Mesothelial cell of epicardium (in vitro differentiated cells): ENCODE measurements at regions not wholly inside any gene's neighbourhood (a gene's known extent, or its start where the extent isn't known, plus 50 kb on each side); places are given as distances from the start of the nearest gene placed in this dataset.

ENCODE experiments used
- DNase-seq, 2 experiments: peaks; one replicate each; pipeline ENCODE4 v3.0.0; 2021; ENCODE audit warnings: low spot score in 2 of 2; ENCODE audit not compliant: unreplicated experiment in 2 of 2
- H3K27ac Mint-ChIP-seq: 2 replicates; pipeline ENCODE4 v1.8.0; 2021; ENCODE audit warnings: mixed read lengths
- H3K27me3 Mint-ChIP-seq: 2 replicates; pipeline ENCODE4 v1.8.0; 2021; ENCODE audit warnings: low read depth, mixed read lengths
- H3K36me3 Mint-ChIP-seq: 2 replicates; pipeline ENCODE4 v1.8.0; 2021; ENCODE audit warnings: mixed read lengths
- H3K4me1 Mint-ChIP-seq: 2 replicates; pipeline ENCODE4 v1.8.0; 2021; ENCODE audit warnings: mixed read lengths
- H3K4me3 Mint-ChIP-seq: 2 replicates; pipeline ENCODE4 v1.8.0; 2021; ENCODE audit warnings: mild to moderate bottlenecking, moderate library complexity, mixed read lengths
- H3K9me3 Mint-ChIP-seq: 2 replicates; pipeline ENCODE4 v1.8.0; 2021; ENCODE audit warnings: mixed read lengths
- TF ChIP-seq, protein P1 (sequence below): fragments of 200-600 bp; sonication (generic); IDR thresholded peaks from one replicate; pipeline ENCODE4 v1.5.0; 2021; ENCODE audit warnings: antibody characterized with exemption; ENCODE audit not compliant: unreplicated experiment

DNA sequence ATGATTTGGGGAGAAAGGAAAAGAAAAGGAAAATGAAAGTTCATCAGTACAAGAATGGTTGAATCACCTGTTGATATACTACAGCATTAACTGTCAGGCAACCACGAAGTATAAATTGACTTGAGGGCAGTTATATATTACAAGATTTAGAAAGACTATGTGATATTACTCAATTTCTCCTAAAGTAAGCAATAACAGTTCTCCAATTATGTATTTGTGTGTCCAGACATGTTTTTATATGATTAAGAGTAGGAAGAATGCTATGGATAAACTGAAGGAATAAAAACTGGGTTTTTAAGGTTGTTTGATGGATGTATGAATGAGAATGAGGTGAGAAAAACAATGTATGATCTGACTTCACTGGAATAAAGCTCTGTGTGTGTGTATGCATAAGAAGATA, 2234.4 kb downstream of the ARAP2 start:
- Mint-ChIP-seq H3K9me3 (peaks cover 5% of the 10 kb centered on the region), H3K36me3 (no peaks in the 10 kb centered on the region), H3K4me3 (no peak overlapping the region), H3K4me1 (peaks cover under 1% of the 10 kb centered on the region), H3K27me3 (no peaks in the 10 kb centered on the region), H3K27ac (no peak overlapping the region)
- DNase-seq: no peak
- TF ChIP-seq, protein P1, sequence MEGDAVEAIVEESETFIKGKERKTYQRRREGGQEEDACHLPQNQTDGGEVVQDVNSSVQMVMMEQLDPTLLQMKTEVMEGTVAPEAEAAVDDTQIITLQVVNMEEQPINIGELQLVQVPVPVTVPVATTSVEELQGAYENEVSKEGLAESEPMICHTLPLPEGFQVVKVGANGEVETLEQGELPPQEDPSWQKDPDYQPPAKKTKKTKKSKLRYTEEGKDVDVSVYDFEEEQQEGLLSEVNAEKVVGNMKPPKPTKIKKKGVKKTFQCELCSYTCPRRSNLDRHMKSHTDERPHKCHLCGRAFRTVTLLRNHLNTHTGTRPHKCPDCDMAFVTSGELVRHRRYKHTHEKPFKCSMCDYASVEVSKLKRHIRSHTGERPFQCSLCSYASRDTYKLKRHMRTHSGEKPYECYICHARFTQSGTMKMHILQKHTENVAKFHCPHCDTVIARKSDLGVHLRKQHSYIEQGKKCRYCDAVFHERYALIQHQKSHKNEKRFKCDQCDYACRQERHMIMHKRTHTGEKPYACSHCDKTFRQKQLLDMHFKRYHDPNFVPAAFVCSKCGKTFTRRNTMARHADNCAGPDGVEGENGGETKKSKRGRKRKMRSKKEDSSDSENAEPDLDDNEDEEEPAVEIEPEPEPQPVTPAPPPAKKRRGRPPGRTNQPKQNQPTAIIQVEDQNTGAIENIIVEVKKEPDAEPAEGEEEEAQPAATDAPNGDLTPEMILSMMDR: no peak

DNA sequence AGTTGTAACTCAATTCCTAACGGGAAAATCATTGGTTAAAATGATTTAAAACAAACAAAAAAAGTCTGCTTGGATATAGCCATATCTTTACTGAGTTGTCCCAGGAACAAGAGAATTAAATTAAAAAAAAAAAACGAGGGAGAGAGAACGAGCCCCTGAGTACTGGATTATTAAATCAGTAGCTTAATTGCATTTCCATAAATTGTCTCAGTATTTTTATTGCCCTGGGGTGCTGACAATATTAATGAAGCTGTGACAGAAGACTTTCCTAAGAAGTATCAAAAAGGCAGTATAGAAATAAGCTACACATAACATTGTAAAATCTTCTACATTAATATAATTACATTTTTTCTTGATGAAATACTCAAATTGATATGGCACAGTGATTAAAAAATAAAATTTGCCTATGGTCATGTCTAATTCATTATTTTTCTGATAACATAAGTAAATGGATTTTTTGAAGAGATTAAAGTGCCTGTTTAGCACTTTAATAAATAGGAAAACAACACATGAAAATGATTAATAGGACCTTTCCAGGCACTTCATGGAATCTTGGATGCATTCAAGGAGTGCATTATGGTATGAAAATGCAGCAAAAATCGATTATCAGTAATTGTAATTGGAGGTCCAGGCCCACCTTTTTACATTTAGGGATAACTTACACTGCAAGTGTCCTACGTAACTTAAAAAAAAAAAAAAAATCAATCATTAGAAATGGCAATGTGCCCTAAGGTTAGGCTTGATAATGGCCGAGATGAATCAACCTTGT, 2233.4 kb downstream of the ARAP2 start:
- H3K4me1 Mint-ChIP-seq: peaks cover 4% of the 10 kb centered on the region
- no peaks in the 10 kb centered on the region for H3K27me3 Mint-ChIP-seq
- H3K36me3 Mint-ChIP-seq: no peaks in the 10 kb centered on the region
- H3K4me3 Mint-ChIP-seq: no peak overlapping the region
- peaks cover 5% of the 10 kb centered on the region for H3K9me3 Mint-ChIP-seq
- no peak for DNase-seq
- TF ChIP-seq, protein P1: no peak
- no peak overlapping the region for H3K27ac Mint-ChIP-seq

DNA sequence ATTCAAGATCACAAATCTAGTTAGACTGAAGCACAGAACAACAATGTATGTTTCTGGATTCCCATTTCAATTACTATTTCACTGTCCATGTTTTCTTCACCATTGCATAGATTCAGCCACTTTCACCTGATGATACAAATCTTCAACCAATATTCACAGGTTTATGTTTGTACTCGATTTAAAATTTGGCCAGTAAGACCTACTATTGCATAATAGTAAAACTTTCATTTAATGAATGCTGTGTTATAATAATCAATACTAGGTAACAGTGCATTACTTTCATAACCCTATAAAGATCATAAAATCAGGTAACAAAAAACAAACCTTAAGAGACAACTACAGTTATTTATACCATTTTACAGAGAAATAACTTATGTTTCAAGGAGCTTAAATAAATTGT, 2209.1 kb downstream of the ARAP2 start:
- no peak for DNase-seq
- H3K9me3 Mint-ChIP-seq: no peaks in the 10 kb centered on the region
- H3K4me3 Mint-ChIP-seq: no peak overlapping the region
- H3K36me3 Mint-ChIP-seq: no peaks in the 10 kb centered on the region
- H3K27ac Mint-ChIP-seq: no peak overlapping the region
- no peaks in the 10 kb centered on the region for H3K4me1 Mint-ChIP-seq
- H3K27me3 Mint-ChIP-seq: no peaks in the 10 kb centered on the region
- TF ChIP-seq, protein P1: no peak

DNA sequence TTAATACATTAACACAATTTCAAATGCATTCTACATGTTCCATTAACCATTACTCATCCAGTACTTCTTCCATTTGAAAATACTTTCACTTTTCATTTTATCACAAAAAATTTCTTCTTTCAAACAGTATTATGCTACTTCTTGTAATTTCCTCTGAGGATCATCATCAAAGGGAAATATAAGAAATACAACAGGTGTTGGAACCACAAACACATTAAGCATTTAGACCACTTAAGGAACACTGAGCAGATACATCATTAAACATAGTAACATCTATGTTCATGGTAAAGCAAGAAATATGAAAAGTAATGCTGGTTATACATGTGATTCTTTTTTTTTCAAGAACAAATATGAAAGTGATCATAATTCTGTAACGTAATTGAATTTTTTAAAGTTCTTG, 2207.0 kb downstream of the ARAP2 start:
- Mint-ChIP-seq H3K4me1 (no peaks in the 10 kb centered on the region), H3K9me3 (no peaks in the 10 kb centered on the region), H3K4me3 (no peak overlapping the region), H3K36me3 (no peaks in the 10 kb centered on the region), H3K27ac (no peak overlapping the region), H3K27me3 (no peaks in the 10 kb centered on the region)
- DNase-seq: no peak
- TF ChIP-seq, protein P1: no peak

- Mint-ChIP-seq H3K4me1 (peaks cover 6% of the 10 kb centered on the region), H3K27me3 (no peaks in the 10 kb centered on the region), H3K9me3 (no peaks in the 10 kb centered on the region), H3K4me3 (no peak overlapping the region), H3K36me3 (no peaks in the 10 kb centered on the region), H3K27ac (no peak overlapping the region)
- no peak for DNase-seq
- TF ChIP-seq, protein P1: no peak
These were observed 2204.5 kb downstream of the ARAP2 start for GRCh38 chr4:34039766-34040165.
